Right atrium auricular region (tissue), 2 donors: ENCODE measurements at regions not wholly inside any gene's neighbourhood (a gene's known extent, or its start where the extent isn't known, plus 50 kb on each side); places are given as distances from the start of the nearest gene placed in this dataset.

Source experiments
- DNase-seq: peaks from one replicate; pipeline ENCODE4 v3.0.0-alpha.2; 2019; ENCODE audit warnings: low spot score
- H3K27ac ChIP-seq, 2 donors: fragments of 200-600 bp; sonication (generic); 1 replicate in 1 of 2; 2 replicates in 1 of 2; pipeline ENCODE4 v1.5.1; 2016 to 2019
- H3K27me3 ChIP-seq, 2 donors: fragments of 200-600 bp; sonication (generic); one replicate each; pipeline versions ENCODE4 v1.5.1 to v1.6.0; 2017 to 2019
- H3K36me3 ChIP-seq: fragments of 200-600 bp; sonication (generic); one replicate; pipeline ENCODE4 v1.5.1; 2016
- H3K4me1 ChIP-seq, 2 donors: fragments of 200-600 bp; sonication (generic); one replicate each; pipeline versions ENCODE4 v1.5.1 to v1.6.0; 2017 to 2019
- H3K4me3 ChIP-seq, 2 donors: fragments of 200-600 bp; sonication (generic); 1 replicate in 1 of 2; 2 replicates in 1 of 2; pipeline ENCODE4 v1.5.1; 2017 to 2019; ENCODE audit warnings: mild to moderate bottlenecking in 1 of 2, moderate library complexity in 1 of 2
- H3K9me3 ChIP-seq, 2 donors: fragments of 200-600 bp; sonication (generic); one replicate each; pipeline ENCODE4 v1.5.1; 2019
- TF ChIP-seq, protein P1 (sequence below), 2 donors: fragments of 200-600 bp; sonication (generic); IDR thresholded peaks; one replicate each; pipeline ENCODE4 v1.5.1; 2019; ENCODE audit warnings: antibody characterized with exemption in 2 of 2

DNA sequence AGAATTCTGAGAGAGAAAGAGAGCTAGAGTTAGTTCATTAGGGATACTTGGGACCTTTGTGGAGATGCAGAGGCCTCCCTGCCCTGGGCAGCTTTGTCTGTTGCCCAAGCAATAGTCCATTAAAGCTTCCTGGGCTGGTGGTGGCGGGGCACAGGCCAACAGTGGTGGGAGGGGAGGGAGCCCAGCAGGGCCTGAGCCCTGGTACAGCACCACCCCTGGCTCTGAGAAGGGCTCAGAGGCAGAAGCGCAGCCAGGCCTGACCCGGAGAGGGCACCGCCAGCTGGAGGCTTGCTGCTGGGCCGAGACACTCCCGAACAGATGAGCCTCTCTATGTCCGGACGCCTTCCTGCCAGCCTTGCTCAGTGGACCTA lies 65.3 kb downstream of the EFNB1 start:
- TF ChIP-seq, protein P1, sequence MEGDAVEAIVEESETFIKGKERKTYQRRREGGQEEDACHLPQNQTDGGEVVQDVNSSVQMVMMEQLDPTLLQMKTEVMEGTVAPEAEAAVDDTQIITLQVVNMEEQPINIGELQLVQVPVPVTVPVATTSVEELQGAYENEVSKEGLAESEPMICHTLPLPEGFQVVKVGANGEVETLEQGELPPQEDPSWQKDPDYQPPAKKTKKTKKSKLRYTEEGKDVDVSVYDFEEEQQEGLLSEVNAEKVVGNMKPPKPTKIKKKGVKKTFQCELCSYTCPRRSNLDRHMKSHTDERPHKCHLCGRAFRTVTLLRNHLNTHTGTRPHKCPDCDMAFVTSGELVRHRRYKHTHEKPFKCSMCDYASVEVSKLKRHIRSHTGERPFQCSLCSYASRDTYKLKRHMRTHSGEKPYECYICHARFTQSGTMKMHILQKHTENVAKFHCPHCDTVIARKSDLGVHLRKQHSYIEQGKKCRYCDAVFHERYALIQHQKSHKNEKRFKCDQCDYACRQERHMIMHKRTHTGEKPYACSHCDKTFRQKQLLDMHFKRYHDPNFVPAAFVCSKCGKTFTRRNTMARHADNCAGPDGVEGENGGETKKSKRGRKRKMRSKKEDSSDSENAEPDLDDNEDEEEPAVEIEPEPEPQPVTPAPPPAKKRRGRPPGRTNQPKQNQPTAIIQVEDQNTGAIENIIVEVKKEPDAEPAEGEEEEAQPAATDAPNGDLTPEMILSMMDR (IDR thresholded peaks at IDR 0.05) = no peak
- Histone ChIP-seq H3K36me3 (no peaks in the 10 kb centered on the region), H3K4me3 (peak overlapping the region in 1 of 2 donors; percentile 10), H3K27me3 (no peaks in the 10 kb centered on the region), H3K9me3 (no peaks in the 10 kb centered on the region), H3K27ac (peak overlapping the region; percentile 82 to 88), H3K4me1 (peaks cover 0 to 31% of the 10 kb centered on the region in 2 donors)
- no peak for DNase-seq

DNA sequence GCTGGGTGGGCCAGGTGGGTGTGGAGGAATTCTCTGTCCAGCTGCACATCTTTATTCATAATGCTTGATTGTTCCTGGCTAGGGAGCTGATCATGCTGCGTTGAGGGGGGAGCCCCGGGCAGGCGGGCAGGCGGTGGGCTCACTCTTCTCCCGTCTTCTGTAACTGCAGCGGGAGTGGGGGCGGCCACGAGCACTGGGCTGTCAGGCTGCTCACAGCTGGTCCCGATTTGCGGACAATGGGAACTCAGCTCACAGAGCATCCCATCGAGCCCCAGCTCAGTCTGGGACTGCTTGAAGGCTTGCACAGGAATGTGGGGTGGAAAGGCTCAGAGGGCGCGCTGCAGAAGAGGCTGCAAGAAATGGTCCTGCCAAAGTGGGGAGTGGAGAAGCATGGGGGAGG lies 63.8 kb downstream of the EFNB1 start:
- Histone ChIP-seq H3K4me1 (peaks cover 0 to 31% of the 10 kb centered on the region in 2 donors), H3K9me3 (no peaks in the 10 kb centered on the region), H3K36me3 (no peaks in the 10 kb centered on the region), H3K27ac (no peak overlapping the region), H3K4me3 (no peak overlapping the region), H3K27me3 (no peaks in the 10 kb centered on the region)
- TF ChIP-seq, protein P1 (IDR thresholded peaks at IDR 0.05) = no peak
- DNase-seq = no peak

DNA sequence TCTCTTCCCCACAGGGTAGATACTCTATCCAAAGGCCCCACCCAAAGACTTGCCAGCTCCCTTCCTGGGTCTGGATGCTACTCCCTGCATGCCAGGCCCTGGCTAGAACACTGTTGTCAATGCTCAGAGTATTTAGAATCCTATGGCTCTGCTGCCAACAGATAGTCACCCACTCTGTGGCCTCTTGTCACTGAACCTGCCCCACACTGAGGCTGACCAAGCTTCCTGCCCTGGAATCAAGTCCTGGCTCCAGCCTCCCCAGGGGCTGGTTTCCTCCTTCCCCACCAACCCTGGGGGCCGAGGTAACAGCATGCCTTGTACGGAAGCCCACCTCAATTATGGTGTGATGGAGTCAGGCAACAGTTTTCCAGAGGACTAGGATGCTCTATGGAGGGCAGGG lies 63.3 kb downstream of the EFNB1 start:
- TF ChIP-seq, protein P1 (IDR thresholded peaks at IDR 0.05) = no peak
- Histone ChIP-seq H3K4me3 (no peak overlapping the region), H3K9me3 (no peaks in the 10 kb centered on the region), H3K36me3 (no peaks in the 10 kb centered on the region), H3K27me3 (no peaks in the 10 kb centered on the region), H3K27ac (no peak overlapping the region), H3K4me1 (peaks cover 0 to 28% of the 10 kb centered on the region in 2 donors)
- DNase-seq = no peak
